D341Med (cell line): ENCODE measurements at regions not wholly inside any gene's neighbourhood (a gene's known extent, or its start where the extent isn't known, plus 50 kb on each side); places are given as distances from the start of the nearest gene placed in this dataset.

Experiments
- DNase-seq: peaks from one replicate; pipeline ENCODE4 v3.0.0; 2012; ENCODE audit warnings: low spot score

DNA sequence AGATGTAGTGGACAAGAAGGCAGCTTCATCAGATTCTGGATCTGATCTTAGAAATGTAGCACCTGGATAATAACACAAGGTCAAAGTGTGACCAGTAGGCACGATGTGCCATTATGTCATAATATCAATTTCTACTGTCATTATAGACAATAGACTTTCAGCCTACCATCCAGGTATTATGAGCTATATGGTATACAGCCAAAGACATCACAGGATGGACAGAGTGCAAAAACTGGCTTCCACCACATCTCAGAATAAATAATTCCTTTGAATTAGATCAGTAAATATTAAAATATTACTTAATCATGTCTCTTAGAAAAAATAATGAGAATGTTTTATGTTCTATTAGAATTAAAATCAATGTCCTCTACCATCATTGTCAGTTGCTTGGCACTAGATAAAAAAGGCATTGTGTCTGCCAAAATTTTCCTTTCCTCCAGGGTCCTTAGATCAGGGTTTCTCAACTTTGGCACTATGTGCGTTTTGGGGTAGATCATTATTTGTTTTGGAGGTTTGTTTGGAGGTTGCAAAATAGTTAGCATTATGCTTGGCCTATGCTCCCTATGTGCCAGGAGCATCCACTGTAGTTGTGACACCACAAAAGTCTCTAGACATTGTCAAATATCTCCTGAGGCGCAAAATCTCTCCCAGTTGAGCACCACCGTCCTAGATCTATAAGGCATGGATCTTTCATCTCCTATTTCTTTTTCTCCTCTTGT lies 86.7 kb upstream of the NRIP1 start:
- no peak for DNase-seq

DNA sequence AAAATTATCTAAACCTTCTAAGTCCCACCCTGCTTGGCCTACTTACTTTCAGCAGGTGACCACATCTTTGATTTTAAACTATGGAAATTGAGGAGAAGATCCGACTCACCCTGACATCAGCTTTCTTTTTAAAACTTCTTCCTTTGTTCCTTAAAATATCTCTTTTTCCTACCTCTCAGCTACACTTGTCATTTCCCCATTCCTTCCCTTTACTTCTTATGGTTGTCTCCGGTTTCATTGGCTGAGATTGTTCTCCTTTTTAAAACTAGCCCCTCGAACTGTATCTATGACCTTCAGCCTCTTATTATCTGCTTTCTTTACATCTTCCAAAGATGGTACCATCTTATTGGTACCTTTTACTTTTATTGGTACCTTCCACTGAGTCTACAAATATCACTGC lies 87.8 kb upstream of the NRIP1 start:
- DNase-seq: no peak

DNA sequence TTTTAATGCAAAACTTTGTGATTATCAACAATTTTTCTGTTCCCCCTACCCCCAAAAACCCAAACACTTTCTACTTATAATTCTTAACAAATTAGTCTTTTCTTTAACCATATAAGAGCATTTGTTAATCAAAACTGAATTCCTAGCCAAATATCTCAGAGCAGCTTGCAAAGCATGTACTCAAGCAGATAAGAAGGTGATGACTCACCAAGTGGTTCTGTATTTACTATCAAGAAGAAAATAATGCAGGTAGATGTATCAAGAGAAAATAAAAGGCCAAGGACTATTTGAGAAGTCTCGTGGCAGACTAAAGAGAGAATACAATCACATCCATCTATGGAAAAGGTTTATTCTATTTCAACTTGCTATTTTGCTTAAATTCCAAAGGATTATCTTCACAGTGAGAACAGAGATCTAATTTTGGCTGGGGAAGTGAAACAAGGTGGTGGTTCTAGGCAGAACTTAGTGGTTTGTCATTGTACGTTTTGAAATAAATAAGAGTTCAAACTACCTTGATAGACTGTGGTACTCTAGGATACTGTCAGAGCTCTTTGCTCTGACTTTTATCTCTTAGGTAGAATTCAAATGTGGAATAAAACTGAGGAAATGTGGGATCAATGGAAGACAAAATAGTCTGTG lies 94.7 kb upstream of the NRIP1 start:
- no peak for DNase-seq

DNA sequence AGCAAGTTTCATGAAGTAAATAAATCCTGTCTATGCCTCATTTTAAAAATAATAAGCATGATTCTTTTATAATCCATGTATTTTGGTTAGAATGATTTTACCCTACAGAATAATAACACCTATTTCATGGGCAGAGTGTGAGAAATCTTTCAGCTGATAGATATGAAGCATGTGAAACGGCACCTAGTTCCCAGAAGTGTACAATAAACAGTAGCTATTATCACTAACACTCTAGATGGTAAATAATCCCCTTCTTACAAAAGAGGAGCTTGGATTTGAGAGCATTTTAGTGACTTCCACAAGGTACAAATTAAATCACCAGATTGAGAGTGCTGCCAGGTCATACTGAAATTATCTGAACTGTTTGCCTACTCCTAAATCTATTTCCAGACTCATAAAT lies 95.3 kb upstream of the NRIP1 start:
- DNase-seq: no peak

DNA sequence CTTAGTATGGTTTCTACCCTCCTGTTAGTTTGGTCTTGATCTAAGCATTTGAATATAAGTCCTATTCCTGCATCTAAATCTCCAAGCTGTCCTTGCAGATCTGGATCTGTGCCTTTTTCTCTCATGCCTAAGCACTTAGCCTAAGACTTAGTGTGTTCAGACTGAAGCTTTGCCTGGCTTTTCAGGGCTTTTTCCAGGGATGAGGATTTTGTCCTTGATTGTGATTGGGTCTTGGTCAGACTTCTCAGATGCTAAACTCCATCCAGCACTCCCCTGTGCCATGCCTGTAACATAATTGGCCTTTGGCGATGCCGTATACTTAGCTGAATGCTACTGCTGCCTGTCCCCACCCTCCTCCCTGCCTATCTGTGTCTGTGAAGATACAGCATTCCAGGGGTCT lies 98.1 kb upstream of the NRIP1 start:
- DNase-seq: no peak

DNA sequence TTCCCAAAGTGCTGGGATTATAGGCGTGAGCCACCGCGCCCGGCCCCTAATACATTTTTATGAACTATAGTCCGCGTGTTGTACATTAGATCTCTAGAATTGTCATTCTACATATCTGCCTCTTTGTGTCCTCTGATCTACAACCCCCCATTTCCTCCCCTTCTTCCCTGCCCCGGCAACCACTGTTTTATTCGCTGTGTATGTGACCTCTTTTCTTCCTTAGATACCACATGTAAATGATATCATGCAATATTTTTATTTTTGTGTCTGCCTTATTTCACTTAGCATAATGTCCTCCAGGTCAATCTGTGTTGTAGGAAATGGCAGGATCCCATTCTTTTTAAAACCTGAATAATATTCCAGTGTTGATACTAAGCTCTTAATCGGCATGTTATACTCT lies 99.5 kb upstream of the NRIP1 start:
- DNase-seq: no peak

DNA sequence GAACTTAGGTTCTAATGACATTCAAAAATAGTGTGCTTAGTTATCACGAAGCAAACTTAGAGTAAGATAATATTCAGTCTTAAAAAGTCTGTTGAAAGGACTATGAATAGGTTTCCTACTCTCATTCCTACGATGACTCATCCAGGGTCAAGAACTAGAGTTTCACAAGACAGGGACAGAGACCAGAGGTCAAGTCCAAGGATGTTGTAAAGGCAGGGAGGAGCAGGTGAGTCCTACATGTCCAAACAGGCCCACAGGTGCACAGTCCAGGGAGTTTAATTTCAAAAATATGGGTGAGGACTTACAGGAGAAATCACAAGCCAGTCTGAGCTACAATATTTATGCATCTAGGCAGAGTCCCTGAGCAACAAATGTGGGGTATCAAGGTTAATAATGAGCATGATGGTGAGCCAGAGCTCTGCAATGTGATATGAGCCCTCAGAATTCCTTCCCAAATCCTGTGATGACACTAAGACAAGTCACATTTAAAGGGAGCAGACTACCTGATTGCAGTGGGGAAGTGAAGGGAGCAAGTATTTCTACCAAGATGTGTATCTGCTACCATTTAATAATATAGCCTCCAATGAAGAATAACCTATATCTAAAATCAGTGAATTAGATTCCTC lies 100.0 kb upstream of the NRIP1 start:
- DNase-seq: no peak

DNA sequence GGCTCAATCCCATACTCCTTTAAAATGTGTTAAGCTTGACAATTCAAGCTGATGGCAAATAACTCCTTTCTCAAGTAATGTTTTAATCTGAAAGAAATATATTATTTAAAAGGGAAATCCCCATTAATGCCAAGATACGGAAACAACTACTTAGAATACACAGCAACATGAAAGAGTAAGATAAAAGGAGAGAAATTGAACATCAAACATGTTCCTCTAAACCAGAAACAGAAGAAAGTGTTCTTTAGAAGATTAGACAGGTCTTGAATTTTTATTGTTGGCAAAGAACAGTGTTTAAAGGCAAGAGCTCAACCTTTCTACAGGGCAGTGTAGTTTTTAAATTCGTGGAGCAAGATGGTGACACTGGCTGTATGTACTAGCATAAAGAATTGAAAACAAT lies 105.8 kb upstream of the NRIP1 start:
- no peak for DNase-seq

DNA sequence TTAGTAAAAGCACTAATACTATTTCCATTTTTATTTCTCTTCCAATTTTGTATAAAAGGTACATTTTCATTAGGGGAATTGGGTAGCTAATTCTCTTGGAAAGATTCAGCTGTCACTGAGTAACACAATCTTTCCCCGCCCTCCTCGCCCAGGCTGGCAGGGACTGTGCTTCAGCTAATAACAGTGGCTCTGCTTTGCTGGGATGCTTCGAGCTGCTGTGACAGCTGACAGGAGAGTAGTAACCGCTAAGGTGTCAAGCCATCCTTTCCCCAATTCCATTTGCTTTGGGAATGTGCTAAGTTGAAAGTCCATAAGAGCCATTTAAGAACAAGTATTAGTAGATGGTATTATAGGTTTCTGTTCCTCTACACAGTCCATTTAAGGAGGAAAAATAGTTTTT lies 106.7 kb upstream of the NRIP1 start:
- DNase-seq: no peak

DNA sequence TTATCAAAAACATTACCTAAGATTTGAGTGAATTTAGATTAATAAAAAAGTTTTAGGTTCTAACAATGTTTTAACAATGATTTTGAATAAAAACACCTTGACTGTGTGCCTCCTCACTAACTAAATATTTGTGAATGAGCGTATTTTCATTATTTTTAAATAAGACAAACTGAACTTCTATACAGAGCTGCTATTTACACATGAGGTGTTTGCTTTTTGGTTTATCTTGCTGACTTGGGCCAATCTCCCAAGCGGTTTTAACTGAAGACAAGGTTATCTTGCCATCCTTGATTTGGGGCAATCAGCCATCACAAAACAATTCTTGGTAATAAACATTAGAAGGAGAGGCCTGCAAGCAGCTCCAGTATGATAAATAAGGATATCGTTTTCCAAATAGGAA lies 108.2 kb upstream of the NRIP1 start:
- no peak for DNase-seq

DNA sequence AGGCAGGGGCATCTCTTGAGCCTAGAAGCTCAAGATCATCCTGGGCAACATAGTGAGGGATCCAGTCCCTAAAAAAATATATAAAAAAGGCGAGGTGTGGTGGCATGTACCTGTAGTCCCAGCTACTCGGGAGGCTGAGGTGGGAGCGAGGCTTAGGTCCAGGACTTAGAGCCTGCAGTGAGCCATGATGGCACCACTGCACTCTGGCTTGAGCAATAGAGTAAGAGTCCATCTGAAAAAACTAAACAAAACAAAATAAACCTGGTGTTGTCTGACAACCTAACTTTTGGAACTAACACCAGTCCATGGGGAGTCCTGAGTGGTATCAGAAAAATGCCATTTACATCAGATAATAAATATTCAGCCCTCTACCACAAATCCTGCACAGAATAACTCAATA lies 110.1 kb upstream of the NRIP1 start:
- DNase-seq: no peak

DNA sequence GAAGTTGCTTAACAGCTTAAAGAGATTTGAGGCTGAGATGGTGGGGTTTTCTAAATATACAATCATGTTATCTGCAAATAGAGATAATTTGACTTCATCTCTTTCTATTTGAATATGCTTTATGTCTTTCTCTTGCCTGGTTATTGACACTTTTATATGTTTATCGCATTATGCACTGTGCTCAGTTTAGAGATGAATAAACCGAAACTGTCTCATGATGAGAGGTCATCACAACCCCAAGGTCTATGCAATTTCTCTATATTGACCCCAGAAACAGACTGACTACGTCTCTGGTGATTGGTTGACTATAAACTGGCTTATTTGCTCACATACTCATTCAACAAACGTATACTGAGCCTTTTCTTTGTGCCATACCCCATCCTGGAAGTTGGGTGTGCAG lies 117.9 kb upstream of the NRIP1 start:
- no peak for DNase-seq

DNA sequence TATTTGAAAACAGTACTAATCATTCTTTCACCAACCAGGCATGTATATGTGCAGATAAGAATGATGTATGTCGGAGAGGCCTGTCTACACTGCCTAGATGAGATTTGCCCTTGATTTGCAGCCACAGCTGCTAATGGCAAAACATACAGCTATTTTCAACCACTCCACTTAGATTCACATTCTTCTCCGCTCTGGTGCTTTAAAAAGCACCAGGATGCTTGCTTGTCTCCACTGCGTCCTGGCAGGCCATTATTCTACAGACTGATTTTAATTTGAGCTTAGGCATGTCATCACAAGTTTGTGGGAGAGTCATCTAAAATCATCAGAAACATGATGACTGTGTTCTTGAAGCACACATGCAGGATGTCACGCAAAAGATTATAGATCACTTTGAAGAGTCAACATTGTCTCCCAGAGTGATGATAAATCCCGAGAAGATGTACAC lies 119.0 kb upstream of the NRIP1 start:
- no peak for DNase-seq

DNA sequence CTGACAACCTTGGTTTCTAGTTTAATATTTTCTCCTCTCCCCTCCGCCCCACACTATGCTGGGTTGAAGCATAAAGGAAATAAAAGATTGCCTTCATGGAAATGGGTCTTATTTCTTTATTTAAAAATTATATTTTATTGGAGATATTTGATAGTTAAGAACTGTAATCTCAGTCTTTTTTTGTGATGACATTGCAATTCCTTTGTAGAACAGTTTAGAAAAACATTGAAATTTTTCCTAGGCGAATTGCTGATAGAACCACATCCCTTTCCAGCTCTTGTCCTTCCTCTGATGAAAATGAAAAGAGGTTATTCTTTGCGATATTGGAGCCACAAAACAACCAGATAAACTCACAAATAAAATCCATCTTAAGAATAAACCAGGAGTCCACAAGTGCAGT lies 125.6 kb upstream of the NRIP1 start:
- no peak for DNase-seq

DNA sequence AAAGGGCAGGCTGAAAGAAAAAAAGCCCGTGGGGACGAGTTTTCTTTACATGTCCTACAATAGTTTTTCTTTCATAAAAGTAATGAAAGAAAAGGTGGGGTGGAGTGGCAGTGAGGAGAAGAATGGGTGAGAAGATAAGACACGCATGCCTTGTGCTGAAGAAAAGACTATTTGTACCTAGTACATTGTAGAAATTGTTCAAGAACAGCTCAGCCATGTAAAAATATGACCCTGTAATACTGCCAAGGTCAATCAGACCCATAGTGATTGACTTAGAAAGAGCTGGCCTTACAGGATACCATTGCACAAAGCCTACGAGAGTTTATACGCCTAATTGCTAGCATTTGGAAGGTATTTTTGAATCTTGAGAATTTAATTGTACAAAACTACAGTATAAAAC lies 126.0 kb upstream of the NRIP1 start:
- no peak for DNase-seq

DNA sequence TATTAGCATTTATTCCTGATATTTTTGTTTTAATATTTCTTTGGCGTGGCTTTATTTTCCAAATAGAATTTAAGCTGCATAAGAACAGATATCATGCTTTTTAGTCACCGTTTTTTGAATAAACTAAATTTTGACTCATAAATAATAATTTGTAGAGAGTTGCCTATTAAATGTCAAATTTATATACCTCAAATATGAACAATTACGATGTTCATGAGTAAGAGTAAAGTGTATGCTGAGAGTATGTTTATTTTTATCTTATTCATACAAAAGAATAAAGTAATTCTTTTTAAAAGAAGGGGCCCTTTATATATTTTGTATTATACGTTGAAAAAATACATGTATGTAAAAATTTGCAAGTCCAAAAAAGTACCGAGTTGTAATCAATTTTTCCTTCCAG lies 126.5 kb upstream of the NRIP1 start:
- DNase-seq: no peak

DNA sequence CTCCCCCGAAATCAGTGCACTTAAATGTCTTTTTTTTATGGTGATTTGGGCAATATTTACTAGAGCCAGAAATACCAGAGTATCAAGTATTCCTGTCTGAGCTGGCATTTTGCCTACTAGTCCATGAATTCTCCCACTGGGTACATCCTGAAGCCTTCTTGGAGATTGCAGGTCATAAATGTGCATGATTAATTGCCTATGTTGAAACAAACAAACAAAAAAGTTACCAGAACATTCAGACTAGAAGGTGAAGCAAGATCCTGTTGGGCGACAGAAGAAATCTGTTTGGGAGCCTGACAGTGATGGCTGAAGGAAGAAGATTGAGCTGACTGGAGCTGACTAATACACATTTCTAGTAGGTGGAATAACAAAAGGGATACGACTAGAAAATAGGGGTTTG lies 127.4 kb upstream of the NRIP1 start:
- DNase-seq: no peak

DNA sequence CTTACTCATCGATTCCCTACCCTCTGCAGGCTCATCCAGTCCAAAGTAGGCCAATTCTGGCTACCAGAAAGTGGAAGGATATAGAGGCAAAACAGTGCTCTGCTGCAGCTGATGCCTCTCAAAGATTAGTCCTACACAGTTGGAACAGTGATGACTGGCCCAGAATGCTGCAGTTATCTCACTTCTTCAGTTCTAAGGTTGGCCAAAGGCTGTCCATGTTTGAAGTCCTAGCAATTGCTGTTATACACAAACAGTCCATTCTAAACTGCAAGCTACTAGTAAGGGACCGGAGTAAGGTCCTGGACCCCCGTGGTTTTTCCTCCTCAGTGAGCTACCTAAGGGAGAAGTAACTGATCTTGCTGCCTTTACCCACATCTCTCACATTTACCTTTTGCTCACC lies 129.1 kb upstream of the NRIP1 start:
- DNase-seq: no peak

DNA sequence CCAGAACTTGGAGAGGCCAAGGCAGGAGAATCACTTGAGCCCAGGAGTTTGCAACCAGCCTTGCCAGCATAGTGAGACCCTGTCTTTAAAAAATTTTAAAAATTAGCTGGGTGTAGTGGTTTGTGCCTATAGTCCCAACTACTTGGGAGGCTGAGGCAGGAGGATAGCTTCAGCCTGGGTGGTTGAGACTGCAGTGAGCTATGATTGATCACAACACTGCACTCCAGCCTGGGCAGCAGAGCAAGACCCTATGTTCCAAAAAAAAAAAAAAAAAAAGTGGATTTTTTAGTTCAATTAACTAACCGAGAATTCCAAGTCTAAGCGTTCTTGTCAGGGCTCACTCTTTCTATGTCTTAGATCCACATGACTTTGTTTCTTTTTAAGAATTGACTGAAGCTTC lies 130.3 kb upstream of the NRIP1 start:
- no peak for DNase-seq

DNA sequence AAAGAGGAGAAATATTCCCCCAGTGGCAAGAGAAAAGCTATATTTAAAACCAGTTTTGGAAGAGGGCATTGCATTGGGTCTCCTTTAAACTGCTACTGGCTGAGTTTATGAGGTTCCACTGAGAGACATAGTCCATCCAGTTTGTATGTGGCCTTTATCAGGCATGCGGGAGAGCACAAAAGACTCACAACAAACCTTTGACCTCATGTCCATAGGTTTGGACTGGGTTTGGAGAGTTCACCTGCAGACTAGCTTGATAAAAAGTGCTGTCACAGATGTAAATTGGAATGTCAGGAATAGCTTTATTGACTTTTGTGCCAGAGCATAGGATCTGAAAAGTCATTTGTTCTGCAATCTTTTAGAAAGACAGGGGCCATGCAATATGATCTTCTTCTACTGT lies 131.0 kb upstream of the NRIP1 start:
- no peak for DNase-seq

DNA sequence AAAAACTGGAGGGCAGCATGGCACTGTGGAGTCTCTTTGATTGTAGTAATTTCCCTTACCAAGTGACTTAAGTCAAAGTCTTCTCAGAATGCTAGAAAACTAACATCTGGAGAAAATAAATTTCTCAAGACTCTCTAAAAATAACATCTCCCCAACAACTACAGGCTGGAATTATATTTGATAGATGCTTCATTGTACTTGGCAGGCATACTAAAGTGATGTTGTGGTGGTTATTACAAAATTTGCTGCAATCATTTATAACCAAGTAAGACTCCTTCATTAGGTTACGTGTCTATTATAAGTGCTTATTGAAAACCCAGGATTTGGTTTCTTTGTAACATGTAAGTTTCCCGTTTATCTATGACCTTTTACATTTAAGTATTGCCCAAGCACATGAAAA lies 132.9 kb upstream of the NRIP1 start:
- DNase-seq: no peak

DNA sequence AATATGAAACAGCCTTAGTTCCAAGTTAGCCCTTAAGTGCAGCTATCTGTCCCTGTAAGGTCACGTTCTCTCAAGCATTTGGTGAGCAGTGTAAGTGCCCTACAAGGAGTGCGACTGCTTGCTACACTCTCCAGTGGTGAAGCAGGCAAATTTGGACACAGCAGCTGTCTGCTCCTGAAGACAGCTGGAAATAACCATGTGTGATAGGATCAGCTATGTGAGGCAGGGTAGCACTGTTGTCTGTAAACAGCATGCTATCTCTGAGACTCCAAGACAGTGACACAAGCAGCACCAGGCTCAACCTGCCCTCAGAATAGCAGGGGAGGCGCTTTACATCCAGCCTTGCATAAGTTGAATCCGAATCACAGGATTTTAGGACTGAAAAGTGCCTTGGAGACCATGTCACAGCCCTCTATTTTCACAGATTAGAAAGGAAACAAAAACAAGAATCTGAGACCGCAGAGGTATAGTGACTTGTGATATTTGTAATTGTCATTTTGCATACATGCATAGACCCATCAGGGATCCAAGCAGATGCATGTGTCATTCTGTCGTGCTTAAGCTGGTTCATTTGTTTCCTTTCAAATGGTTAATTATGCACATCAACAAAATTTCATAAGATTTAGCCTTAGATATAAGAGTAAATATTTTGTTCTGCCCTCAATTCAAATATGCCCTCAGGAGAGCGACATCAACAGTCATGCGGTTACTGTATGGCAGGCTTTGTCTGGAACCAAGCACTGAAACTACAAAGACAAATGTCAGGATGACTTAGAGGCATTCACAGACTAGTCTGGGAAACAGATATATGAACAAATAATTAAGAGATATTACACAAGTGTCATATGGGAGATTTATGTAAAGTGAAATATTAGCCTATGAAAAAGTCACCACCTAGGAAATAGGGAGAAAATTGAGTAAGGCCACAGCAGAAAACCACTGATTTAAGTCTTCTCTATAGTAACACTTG lies 134.9 kb upstream of the NRIP1 start:
- no peak for DNase-seq

DNA sequence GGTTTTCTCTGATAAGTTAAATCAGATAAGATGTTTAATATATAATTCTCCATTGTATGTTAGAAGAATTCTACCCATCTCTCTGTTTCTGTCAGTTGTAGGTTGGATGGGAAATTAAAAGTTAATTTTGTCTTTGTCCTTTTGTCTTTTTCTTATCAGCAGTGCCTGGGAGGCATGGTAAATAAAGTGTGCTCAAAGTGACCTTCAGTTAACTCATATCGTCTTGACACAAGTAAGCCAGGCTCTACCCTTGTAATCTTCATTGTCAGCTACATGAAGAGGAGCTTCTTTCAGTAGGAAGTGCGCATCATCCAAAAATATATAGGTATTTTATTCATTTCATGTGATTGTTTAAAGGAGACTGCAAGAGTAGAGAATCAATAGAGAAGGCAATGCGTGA lies 138.9 kb upstream of the NRIP1 start:
- DNase-seq: no peak
